ENCODE measurements at regions not wholly inside any gene's neighbourhood (a gene's known extent, or its start where the extent isn't known, plus 50 kb on each side); places are given as distances from the start of the nearest gene placed in this dataset.

- TF ChIP-seq FOXK2 (IDR thresholded peaks at IDR 0.05) (no peak), SP1 (IDR thresholded peaks at IDR 0.05) (no peak), PKNOX1 (IDR thresholded peaks at IDR 0.05) (no peak), SUZ12 (IDR thresholded peaks at IDR 0.05) (no peak), ELF4 (IDR thresholded peaks at IDR 0.05) (no peak), TARDBP (IDR thresholded peaks at IDR 0.05) (no peak), CTBP1 (IDR thresholded peaks at IDR 0.05; ENCODE audit: borderline replicate concordance) (no peak), BHLHE40 (IDR thresholded peaks at IDR 0.05; ENCODE audit: borderline replicate concordance) (no peak), HDGF (IDR thresholded peaks at IDR 0.05; ENCODE audit: borderline replicate concordance) (no peak)
Measured at GRCh38 chr6:26232306-26232939, 132.6 kb upstream of the BTN3A2 start.

Data from HEK293T (cell line).